Stomach (tissue), 8 donors: ENCODE measurements at regions not wholly inside any gene's neighbourhood (a gene's known extent, or its start where the extent isn't known, plus 50 kb on each side); places are given as distances from the start of the nearest gene placed in this dataset.

ENCODE experiments used
- DNase-seq, 2 donors: peaks; one replicate each; pipeline versions ENCODE4 v3.0.0 to v3.0.0-alpha.2; 2013 to 2019
- H3K27ac ChIP-seq, 5 donors: fragments of 200-600 bp in 4 of 5; sonication (generic) in 4 of 5; one replicate each; pipeline ENCODE4 v1.5.1; 2013 to 2019; ENCODE audit warnings: mild to moderate bottlenecking in 1 of 5, moderate library complexity in 1 of 5
- H3K27me3 ChIP-seq, 3 donors: fragments of 200-600 bp; sonication (generic); one replicate each; pipeline ENCODE4 v1.5.1; 2017 to 2019; ENCODE audit warnings: mixed run types in 1 of 3
- H3K36me3 ChIP-seq, 4 donors: fragments of 200-600 bp; sonication (generic); 1 replicate in 3 of 4; 2 replicates in 1 of 4; pipeline ENCODE4 v1.5.1; 2016 to 2019
- H3K4me1 ChIP-seq, 4 donors: fragments of 200-600 bp; sonication (generic); one replicate each; pipeline ENCODE4 v1.5.1; 2016 to 2019
- H3K4me3 ChIP-seq, 4 donors: fragments of 200-600 bp; sonication (generic) in 3 of 4; one replicate each; pipeline ENCODE4 v1.5.1; 2016 to 2019; ENCODE audit warnings: mild to moderate bottlenecking in 1 of 4
- H3K9me3 ChIP-seq, 4 donors: fragments of 200-600 bp; sonication (generic); one replicate each; pipeline ENCODE4 v1.5.1; 2016 to 2019
- CTCF ChIP-seq, 7 experiments: fragments of 450-650 bp in 4 of 7; fragments of 200-600 bp in 3 of 7; sonication (generic) in 3 of 7; IDR thresholded peaks; one replicate each; pipeline ENCODE4 v1.5.1; 2016 to 2019; ENCODE audit warnings: antibody characterized with exemption in 7 of 7, control low read depth in 2 of 7, mild to moderate bottlenecking in 1 of 7
- EP300 ChIP-seq: sonication (generic); formaldehyde crosslinking; IDR thresholded peaks from one replicate; pipeline ENCODE4 v1.6.1; 2017; ENCODE audit warnings: antibody characterized with exemption
- POLR2A ChIP-seq, 4 donors: fragments of 450-650 bp; IDR thresholded peaks; one replicate each; pipeline ENCODE4 v1.6.1; 2016; ENCODE audit warnings: antibody characterized with exemption in 4 of 4, control low read depth in 2 of 4, mild to moderate bottlenecking in 1 of 4, moderate library complexity in 1 of 4
- POLR2AphosphoS5 ChIP-seq, 3 donors: sonication (generic); formaldehyde crosslinking; IDR thresholded peaks; one replicate each; pipeline ENCODE4 v1.6.1; 2016; ENCODE audit warnings: antibody characterized with exemption in 3 of 3
- WGBS, 5 donors: extraction: QIAGEN DNeasy Blood & Tissue Kit in 3 of 5; methylation state at CpG; one replicate each; pipeline versions ENCODE4 v1.1.5 to v1.1.7; 2013 to 2018; 5-methylcytosine and 5-hydroxymethylcytosine counted together
- intact Hi-C: fragments of 100-400 bp; cut with DNase I; formaldehyde crosslinking; loops from one replicate; pipeline ENCODE4 v1.15.1; 2023; ENCODE audit warnings: low total_unique reads
- donor health status: healthy with polysubstance abuse.
- donor health status: Bipolar disorder and iron deficiency.
- donor health status: healthy.

DNA sequence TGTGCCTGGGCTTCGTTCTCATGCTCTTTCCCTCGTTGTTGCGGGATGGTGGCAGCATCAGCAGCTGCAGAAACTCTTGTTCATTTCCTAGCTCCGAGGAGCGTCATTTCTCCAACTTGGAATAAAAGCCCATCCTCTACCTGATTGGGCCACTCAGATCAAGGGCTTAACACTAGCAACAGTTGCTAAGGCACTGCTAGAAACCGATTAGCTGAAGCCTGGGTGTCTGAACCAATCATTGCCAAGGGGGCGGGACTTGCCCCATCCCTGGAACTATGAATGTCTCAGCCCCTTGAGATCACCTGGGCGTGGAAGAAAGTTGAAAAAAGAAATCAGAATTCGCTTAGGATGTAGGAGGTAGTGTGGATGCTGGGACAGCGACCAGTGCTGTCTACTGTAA is 145.3 kb downstream of the FOXL1 start:
- Histone ChIP-seq H3K36me3 (no peaks in the 10 kb centered on the region), H3K9me3 (peaks cover 0 to 2% (median 0%) of the 10 kb centered on the region in 4 donors), H3K27me3 (peaks cover 0 to 48% (median 3%) of the 10 kb centered on the region in 3 donors), H3K27ac (no peak overlapping the region), H3K4me1 (no peaks in the 10 kb centered on the region), H3K4me3 (no peak overlapping the region)
- no peak for TF ChIP-seq POLR2A (IDR thresholded peaks at IDR 0.05)
- no peak for TF ChIP-seq POLR2AphosphoS5 (IDR thresholded peaks at IDR 0.05)
- TF ChIP-seq CTCF (IDR thresholded peaks at IDR 0.05), result no peak
- no peak for TF ChIP-seq EP300
- intact Hi-C loops, result no loop called here
- 66 to 80% (median 74%) methylated on average over 10 of the region's 10 CpGs for WGBS, 5 donors
- DNase-seq, result no peak

- no peaks in the 10 kb centered on the region for H3K4me1 ChIP-seq
- peaks cover 0 to 7% (median 0%) of the 10 kb centered on the region in 4 donors for H3K9me3 ChIP-seq
- WGBS, 5 donors, result 72 to 87% (median 84%) methylated on average over 10 of the region's 10 CpGs
- no peak for DNase-seq
- intact Hi-C loops, result no loop called here
- H3K4me3 ChIP-seq, result no peak overlapping the region
- H3K27me3 ChIP-seq, result peaks cover 3 to 61% (median 5%) of the 10 kb centered on the region in 3 donors
- TF ChIP-seq POLR2A (IDR thresholded peaks at IDR 0.05) (no peak), EP300 (no peak), CTCF (IDR thresholded peaks at IDR 0.05) (no peak), POLR2AphosphoS5 (IDR thresholded peaks at IDR 0.05) (no peak)
- no peaks in the 10 kb centered on the region for H3K36me3 ChIP-seq
- no peak overlapping the region for H3K27ac ChIP-seq
These were observed 147.1 kb downstream of the FOXL1 start for GRCh38 chr16:86725401-86725800.

GRCh38 chr16:86726340-86726739 is 148.0 kb downstream of the FOXL1 start:
- Histone ChIP-seq H3K27ac (no peak overlapping the region), H3K27me3 (peaks cover 3 to 66% (median 9%) of the 10 kb centered on the region in 3 donors), H3K36me3 (no peaks in the 10 kb centered on the region), H3K9me3 (peaks cover 0 to 7% (median 0%) of the 10 kb centered on the region in 4 donors), H3K4me3 (no peak overlapping the region), H3K4me1 (no peaks in the 10 kb centered on the region)
- intact Hi-C loops, result no loop called here
- 57 to 78% (median 58%) methylated on average over 5 of the region's 5 CpGs for WGBS, 5 donors
- TF ChIP-seq POLR2AphosphoS5 (IDR thresholded peaks at IDR 0.05) (no peak), POLR2A (IDR thresholded peaks at IDR 0.05) (no peak), CTCF (IDR thresholded peaks at IDR 0.05) (no peak), EP300 (no peak)
- DNase-seq, result no peak

DNA sequence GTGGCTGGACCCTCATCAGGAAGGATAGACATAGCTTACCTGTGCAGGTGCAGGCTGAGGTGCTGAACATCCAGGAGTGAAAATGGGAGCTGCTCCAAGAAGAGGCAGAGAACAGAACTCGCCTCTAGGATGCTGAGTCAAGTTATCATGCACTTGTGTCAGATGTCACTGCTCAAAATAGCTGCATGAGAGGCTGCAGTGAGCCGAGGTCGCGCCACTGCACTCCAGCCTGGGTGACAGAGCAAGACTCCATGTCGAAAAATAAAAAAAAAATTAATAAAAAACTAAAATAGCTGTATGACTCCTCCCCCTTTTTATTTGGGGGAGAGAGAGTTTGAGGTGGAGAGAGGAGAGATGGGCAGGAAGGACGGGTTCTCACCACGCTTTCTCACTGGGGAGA is 148.8 kb downstream of the FOXL1 start:
- DNase-seq, result no peak
- Histone ChIP-seq H3K9me3 (peaks cover 0 to 7% (median 0%) of the 10 kb centered on the region in 4 donors), H3K4me3 (no peak overlapping the region), H3K36me3 (no peaks in the 10 kb centered on the region), H3K4me1 (no peaks in the 10 kb centered on the region), H3K27me3 (peaks cover 3 to 71% (median 10%) of the 10 kb centered on the region in 3 donors), H3K27ac (no peak overlapping the region)
- intact Hi-C loops, result no loop called here
- WGBS, 5 donors, result 74 to 90% (median 74%) methylated on average over 7 of the region's 7 CpGs
- no peak for TF ChIP-seq POLR2A (IDR thresholded peaks at IDR 0.05)

GRCh38 chr16:86727632-86728031 is 149.3 kb downstream of the FOXL1 start:
- Histone ChIP-seq H3K4me1 (no peaks in the 10 kb centered on the region), H3K4me3 (no peak overlapping the region), H3K9me3 (peaks cover 0 to 7% (median 0%) of the 10 kb centered on the region in 4 donors), H3K27ac (no peak overlapping the region), H3K27me3 (peaks cover 3 to 71% (median 13%) of the 10 kb centered on the region in 3 donors), H3K36me3 (no peaks in the 10 kb centered on the region)
- no peak for TF ChIP-seq POLR2A (IDR thresholded peaks at IDR 0.05)
- TF ChIP-seq CTCF (IDR thresholded peaks at IDR 0.05), result no peak
- no peak for TF ChIP-seq POLR2AphosphoS5 (IDR thresholded peaks at IDR 0.05)
- TF ChIP-seq EP300, result no peak
- DNase-seq, result no peak
- WGBS, 5 donors, result 71 to 76% (median 73%) methylated on average over 4 of the region's 4 CpGs
- intact Hi-C loops, result no loop called here
